AG10803 (cell line): ENCODE measurements at regions not wholly inside any gene's neighbourhood (a gene's known extent, or its start where the extent isn't known, plus 50 kb on each side); places are given as distances from the start of the nearest gene placed in this dataset.
A peak's percentile ranks its signal among the peaks of the same experiment; 100 is the strongest.

ENCODE experiments used
- DNase-seq: peaks from one replicate; pipeline ENCODE4 v3.0.0; 2010; ENCODE audit warnings: low read depth
- H3K4me3 ChIP-seq: 2 replicates; pipeline ENCODE4 v1.5.1; 2011; ENCODE audit warnings: mild to moderate bottlenecking, low read length, control low read depth
- TF ChIP-seq, protein P1 (sequence below): conservative IDR thresholded peaks from 2 replicates; pipeline ENCODE4 v1.5.1; 2011; ENCODE audit warnings: mild to moderate bottlenecking, low read length, control low read depth, inconsistent platforms

DNA sequence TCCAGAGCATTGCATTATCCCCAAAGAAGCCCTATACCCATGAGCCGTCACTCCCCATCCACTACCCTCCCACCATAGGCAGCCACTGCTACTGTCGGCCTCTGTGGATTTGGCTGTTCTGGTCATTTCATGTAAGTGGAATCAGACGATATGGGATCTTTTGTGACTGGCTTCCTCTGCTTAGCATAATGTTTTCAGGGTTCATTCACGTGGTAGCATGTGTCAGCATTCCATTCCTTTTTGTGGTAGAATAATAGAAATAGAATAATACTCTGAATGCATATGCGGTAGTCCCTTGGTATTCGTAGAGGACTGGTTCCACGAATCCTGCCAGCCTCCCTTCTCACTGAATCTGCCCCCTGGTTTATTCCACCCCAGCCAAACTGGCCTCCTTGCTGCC is 402.6 kb upstream of the SULF2 start:
- H3K4me3 ChIP-seq = no peak overlapping the region
- peak; percentile 47 for DNase-seq
- TF ChIP-seq, protein P1, sequence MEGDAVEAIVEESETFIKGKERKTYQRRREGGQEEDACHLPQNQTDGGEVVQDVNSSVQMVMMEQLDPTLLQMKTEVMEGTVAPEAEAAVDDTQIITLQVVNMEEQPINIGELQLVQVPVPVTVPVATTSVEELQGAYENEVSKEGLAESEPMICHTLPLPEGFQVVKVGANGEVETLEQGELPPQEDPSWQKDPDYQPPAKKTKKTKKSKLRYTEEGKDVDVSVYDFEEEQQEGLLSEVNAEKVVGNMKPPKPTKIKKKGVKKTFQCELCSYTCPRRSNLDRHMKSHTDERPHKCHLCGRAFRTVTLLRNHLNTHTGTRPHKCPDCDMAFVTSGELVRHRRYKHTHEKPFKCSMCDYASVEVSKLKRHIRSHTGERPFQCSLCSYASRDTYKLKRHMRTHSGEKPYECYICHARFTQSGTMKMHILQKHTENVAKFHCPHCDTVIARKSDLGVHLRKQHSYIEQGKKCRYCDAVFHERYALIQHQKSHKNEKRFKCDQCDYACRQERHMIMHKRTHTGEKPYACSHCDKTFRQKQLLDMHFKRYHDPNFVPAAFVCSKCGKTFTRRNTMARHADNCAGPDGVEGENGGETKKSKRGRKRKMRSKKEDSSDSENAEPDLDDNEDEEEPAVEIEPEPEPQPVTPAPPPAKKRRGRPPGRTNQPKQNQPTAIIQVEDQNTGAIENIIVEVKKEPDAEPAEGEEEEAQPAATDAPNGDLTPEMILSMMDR = no peak

DNA sequence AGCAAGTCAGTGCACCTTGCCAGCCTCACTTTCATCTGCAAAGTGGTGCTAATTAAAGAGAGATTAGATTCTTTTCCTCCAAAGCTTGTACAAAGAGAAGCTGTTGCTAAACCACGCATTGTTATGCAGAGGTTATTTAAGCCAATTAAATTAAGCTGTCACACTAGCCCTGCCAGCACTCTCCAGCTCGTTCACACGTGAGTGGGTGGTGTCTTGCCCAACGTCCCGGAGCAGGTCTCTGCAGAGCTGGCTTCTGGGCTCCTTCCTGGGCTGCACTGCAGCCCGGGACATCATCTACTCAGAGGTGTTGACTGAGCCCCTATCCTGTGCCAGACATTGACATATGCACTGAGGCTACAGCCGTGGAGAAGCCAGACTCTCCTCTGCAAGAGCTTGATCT is 401.6 kb upstream of the SULF2 start:
- TF ChIP-seq, protein P1 = no peak
- H3K4me3 ChIP-seq = no peak overlapping the region

DNA sequence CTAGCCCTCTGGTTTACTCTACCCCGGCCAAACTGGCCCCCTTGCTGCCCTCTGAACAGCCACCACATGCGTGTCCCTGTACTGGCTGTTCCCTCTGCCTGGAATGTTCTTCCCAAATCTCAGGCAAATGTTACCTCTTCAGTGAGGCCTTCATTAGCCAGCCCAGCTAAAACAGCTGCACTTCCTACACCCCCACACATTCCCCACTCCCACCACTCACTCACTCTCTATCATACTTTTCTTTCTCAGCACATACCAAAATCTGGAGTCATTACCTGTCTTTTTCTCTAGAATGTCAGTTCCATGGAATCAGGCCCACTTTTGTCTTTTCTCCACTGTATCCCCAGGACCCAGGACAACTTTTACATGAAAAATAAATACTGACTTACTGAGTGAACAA is 401.2 kb upstream of the SULF2 start:
- no peak overlapping the region for H3K4me3 ChIP-seq
- DNase-seq = no peak
- TF ChIP-seq, protein P1 = no peak

More for the DNA sequence above, 401.6 kb upstream of the SULF2 start:
- DNase-seq = peak; percentile 33

DNA sequence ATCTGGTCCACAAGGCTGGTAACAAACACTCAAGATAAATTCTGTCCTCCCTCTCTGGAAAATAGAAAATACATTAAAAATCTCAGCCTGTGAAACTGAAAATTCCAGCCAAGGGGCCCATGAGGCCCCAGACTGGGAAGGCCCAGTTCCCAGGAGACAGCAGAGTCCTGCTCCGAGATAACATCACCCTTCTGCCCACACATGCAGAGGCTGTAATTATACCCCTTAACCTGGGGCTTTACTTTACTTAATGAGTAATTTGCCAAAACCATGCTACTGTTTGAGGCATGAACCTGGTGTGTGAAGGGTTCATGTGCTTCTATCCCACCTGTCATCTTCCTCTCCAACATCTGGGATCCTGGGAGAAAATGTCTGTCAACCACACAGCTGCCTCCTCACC is 398.9 kb upstream of the SULF2 start:
- no peak for DNase-seq
- H3K4me3 ChIP-seq = no peak overlapping the region
- TF ChIP-seq, protein P1 = no peak

DNA sequence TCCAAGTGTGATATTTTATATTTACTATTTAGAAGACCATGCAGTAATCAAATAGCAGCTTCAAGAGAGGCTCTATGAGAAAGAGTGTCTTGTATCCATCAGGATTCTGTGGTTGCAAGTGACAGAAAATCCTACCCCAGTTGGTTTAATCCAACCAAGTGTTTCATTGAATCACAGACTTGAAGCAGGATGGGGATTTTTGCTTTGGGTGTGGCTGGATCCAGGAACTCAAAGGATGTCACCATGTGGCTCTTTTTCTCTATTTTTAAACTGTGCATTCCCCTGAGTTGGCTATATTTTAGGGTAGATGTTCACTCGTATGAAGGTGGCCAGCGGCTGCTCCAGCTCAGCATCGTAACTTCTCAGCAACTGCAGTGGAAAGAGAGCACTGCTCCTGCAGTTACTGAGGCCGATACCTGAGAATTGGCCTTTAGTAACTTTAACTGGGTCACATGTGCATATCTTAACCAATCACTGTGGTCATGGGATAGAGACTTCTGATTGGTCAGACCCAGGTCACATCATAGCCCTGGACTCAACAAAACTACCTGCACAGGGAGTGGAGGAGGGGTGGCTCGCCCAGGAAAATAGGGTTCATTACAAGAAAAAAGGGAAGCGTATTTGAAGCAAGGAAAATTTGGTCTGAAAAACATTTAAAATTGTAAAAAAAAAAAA is 396.1 kb upstream of the SULF2 start:
- TF ChIP-seq, protein P1 = no peak
- no peak for DNase-seq
- no peak overlapping the region for H3K4me3 ChIP-seq

DNA sequence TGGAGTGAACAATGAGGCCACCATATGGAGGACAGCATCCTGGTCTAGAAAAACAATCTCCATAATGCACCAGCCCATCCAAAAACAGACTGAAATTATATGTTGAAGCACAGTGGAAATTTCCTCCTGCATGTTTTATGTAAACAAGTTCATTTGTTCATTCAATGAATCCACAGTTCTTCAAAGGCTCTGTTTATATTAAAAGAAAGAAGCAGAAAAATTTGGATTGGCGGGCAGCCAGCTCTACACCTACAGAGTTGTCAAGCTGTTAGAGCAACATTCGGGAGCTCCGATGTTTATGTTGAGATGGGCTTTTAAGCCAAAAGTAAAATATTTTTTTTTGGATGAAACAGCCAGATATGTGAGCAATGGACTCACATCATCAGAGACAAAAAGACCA is 395.3 kb upstream of the SULF2 start:
- TF ChIP-seq, protein P1 = no peak
- no peak overlapping the region for H3K4me3 ChIP-seq
- DNase-seq = no peak

DNA sequence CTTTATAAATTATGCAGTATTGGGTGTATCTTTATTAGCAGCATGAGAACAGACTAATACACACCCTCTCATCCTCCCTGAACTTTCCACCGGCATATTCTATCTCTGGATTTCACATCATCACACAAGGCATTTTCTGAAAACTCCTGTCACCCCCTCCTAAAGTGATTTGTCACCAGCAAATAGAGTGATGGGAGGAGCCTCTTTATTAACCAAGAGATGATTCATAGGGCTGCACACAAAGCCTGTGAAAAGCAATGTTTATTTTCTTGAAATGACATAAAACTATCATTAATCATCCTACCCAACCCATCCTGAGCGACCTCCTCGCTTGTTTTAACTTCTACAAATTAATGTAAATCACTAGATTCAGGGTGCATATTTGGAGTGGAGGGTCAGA is 394.7 kb upstream of the SULF2 start:
- DNase-seq = no peak
- TF ChIP-seq, protein P1 = no peak
- H3K4me3 ChIP-seq = no peak overlapping the region
